Panc1 (cell line): ENCODE measurements at regions not wholly inside any gene's neighbourhood (a gene's known extent, or its start where the extent isn't known, plus 50 kb on each side); places are given as distances from the start of the nearest gene placed in this dataset.

Experiments
- ATAC-seq: fragments of 200-7000 bp; cut with Tn5 transposase; 2 replicates; pipeline ENCODE4 v1.9.1; 2020; ENCODE audit warnings: mild to moderate bottlenecking, moderate library complexity
- BruUV-seq: library from RNA; stranded (reverse); fragments of 400-500 nt; replicated peaks from 2 replicates; lab custom pipeline; 2021; lab: Mats Ljungman, UMichigan
- CTCF ChIA-PET: fragments of 300-600 bp; sonication (Branson Sonifier 250); formaldehyde crosslinking; loops from one replicate; lab custom pipeline; 2022; ENCODE audit warnings: antibody characterized with exemption; lab: Charles Lee
- POLR2A ChIA-PET: fragments of 300-600 bp; sonication (Branson Sonifier 250); formaldehyde crosslinking; loops from one replicate; lab custom pipeline; 2022; ENCODE audit warnings: antibody characterized with exemption; lab: Charles Lee
- DNase-seq: peaks from one replicate; pipeline ENCODE4 v3.0.0-alpha.2; 2010; ENCODE audit warnings: low read depth, low spot score
- H3K27ac ChIP-seq: 2 replicates; pipeline ENCODE4 v1.5.1; 2011; ENCODE audit warnings: mild to moderate bottlenecking, low read length, inconsistent platforms
- H3K27me3 ChIP-seq: fragments of 200-500 bp; sonication (Bioruptor generic); 2 replicates; pipeline ENCODE4 v1.6.0; 2014; ENCODE audit warnings: low read length, inconsistent platforms; ENCODE audit not compliant: control insufficient read depth, insufficient read depth
- H3K36me3 ChIP-seq: fragments of 200-500 bp; sonication (Bioruptor generic); 2 replicates; pipeline ENCODE4 v1.5.1; 2014; ENCODE audit warnings: inconsistent platforms, mild to moderate bottlenecking, low read length, moderate library complexity; ENCODE audit not compliant: control insufficient read depth, insufficient read depth
- H3K4me1 ChIP-seq: 2 replicates; pipeline ENCODE4 v1.5.1; 2011; ENCODE audit warnings: inconsistent platforms, mild to moderate bottlenecking, low read length, moderate library complexity; ENCODE audit not compliant: control insufficient read depth, insufficient read depth
- H3K4me3 ChIP-seq, 2 experiments: 2 replicates each; pipeline ENCODE4 v1.5.1; 2011 to 2012; ENCODE audit warnings: low read depth in 2 of 2, low read length in 2 of 2, mild to moderate bottlenecking in 2 of 2, inconsistent platforms in 1 of 2, moderate library complexity in 1 of 2
- H3K9me3 ChIP-seq: fragments of 200-500 bp; sonication (Bioruptor generic); 2 replicates; pipeline ENCODE4 v1.5.1; 2014; ENCODE audit warnings: low read depth, mild to moderate bottlenecking, inconsistent platforms, low read length, moderate library complexity; ENCODE audit not compliant: control insufficient read depth, insufficient read depth
- POLR2AphosphoS5 ChIP-seq: IDR thresholded peaks from 2 replicates; pipeline ENCODE4 v1.6.1; 2012; ENCODE audit warnings: mild to moderate bottlenecking, low read depth, low read length, moderate library complexity
- SIN3A ChIP-seq: IDR thresholded peaks from 2 replicates; pipeline ENCODE4 v1.6.1; 2012; ENCODE audit warnings: low read depth, mild to moderate bottlenecking, low read length, moderate library complexity, borderline replicate concordance; ENCODE audit not compliant: insufficient read depth
- TCF7L2 ChIP-seq: IDR thresholded peaks from 2 replicates; pipeline ENCODE4 v1.6.1; 2011; ENCODE audit warnings: mild to moderate bottlenecking, low read depth, low read length, inconsistent platforms
- in situ Hi-C: cut with HindIII; loops from 2 replicates; pipeline ENCODE4 v1.10.0; 2016; ENCODE audit warnings: low sequenced_read_pairs, low pct_unique_long_range_greater_than_20kb
- intact Hi-C: fragments of 100-400 bp; cut with micrococcal nuclease; formaldehyde crosslinking; loops from one replicate; pipeline ENCODE4 v1.10.0; 2022; ENCODE audit not compliant: unreplicated experiment
- TF ChIP-seq, protein P1 (sequence below): fragments of 450-650 bp; IDR thresholded peaks from 2 replicates; pipeline ENCODE4 v1.5.1; 2017; ENCODE audit warnings: mild to moderate bottlenecking
- TF ChIP-seq, protein P2 (sequence below), 2 experiments: IDR thresholded peaks; 2 replicates each; pipeline ENCODE4 v1.6.1; 2011 to 2012; ENCODE audit warnings: low read depth in 2 of 2, control low read depth in 1 of 2, low read length in 1 of 2, mild to moderate bottlenecking in 1 of 2, moderate library complexity in 1 of 2; ENCODE audit not compliant: insufficient read depth in 1 of 2

GRCh38 chr2:30341500-30342267 is 105.4 kb upstream of the LCLAT1 start:
- Histone ChIP-seq H3K9me3 (no peaks in the 10 kb centered on the region; the same call in 1 of the 2 replicates), H3K4me1 (no peaks in the 10 kb centered on the region), H3K27me3 (no peaks in the 10 kb centered on the region), H3K27ac (no peak overlapping the region), H3K36me3 (no peaks in the 10 kb centered on the region), H3K4me3 (no peak overlapping the region)
- in situ Hi-C loops: no loop called here
- ATAC-seq (no peak), DNase-seq (no peak)
- intact Hi-C loops: no loop called here
- ChIA-PET CTCF (no interaction called here), POLR2A (no interaction called here)
- no TSS peak for BruUV-seq
- TF ChIP-seq POLR2AphosphoS5: no peak
- TF ChIP-seq, protein P1, sequence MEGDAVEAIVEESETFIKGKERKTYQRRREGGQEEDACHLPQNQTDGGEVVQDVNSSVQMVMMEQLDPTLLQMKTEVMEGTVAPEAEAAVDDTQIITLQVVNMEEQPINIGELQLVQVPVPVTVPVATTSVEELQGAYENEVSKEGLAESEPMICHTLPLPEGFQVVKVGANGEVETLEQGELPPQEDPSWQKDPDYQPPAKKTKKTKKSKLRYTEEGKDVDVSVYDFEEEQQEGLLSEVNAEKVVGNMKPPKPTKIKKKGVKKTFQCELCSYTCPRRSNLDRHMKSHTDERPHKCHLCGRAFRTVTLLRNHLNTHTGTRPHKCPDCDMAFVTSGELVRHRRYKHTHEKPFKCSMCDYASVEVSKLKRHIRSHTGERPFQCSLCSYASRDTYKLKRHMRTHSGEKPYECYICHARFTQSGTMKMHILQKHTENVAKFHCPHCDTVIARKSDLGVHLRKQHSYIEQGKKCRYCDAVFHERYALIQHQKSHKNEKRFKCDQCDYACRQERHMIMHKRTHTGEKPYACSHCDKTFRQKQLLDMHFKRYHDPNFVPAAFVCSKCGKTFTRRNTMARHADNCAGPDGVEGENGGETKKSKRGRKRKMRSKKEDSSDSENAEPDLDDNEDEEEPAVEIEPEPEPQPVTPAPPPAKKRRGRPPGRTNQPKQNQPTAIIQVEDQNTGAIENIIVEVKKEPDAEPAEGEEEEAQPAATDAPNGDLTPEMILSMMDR: no peak
- TF ChIP-seq, protein P2, sequence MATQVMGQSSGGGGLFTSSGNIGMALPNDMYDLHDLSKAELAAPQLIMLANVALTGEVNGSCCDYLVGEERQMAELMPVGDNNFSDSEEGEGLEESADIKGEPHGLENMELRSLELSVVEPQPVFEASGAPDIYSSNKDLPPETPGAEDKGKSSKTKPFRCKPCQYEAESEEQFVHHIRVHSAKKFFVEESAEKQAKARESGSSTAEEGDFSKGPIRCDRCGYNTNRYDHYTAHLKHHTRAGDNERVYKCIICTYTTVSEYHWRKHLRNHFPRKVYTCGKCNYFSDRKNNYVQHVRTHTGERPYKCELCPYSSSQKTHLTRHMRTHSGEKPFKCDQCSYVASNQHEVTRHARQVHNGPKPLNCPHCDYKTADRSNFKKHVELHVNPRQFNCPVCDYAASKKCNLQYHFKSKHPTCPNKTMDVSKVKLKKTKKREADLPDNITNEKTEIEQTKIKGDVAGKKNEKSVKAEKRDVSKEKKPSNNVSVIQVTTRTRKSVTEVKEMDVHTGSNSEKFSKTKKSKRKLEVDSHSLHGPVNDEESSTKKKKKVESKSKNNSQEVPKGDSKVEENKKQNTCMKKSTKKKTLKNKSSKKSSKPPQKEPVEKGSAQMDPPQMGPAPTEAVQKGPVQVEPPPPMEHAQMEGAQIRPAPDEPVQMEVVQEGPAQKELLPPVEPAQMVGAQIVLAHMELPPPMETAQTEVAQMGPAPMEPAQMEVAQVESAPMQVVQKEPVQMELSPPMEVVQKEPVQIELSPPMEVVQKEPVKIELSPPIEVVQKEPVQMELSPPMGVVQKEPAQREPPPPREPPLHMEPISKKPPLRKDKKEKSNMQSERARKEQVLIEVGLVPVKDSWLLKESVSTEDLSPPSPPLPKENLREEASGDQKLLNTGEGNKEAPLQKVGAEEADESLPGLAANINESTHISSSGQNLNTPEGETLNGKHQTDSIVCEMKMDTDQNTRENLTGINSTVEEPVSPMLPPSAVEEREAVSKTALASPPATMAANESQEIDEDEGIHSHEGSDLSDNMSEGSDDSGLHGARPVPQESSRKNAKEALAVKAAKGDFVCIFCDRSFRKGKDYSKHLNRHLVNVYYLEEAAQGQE (IDR thresholded peaks at IDR 0.05; ENCODE audit: insufficient read depth in 1 of 2, low read depth in 2 of 2, low read length in 1 of 2): no peak
- TF ChIP-seq SIN3A: no peak
- no peak for TF ChIP-seq TCF7L2

DNA sequence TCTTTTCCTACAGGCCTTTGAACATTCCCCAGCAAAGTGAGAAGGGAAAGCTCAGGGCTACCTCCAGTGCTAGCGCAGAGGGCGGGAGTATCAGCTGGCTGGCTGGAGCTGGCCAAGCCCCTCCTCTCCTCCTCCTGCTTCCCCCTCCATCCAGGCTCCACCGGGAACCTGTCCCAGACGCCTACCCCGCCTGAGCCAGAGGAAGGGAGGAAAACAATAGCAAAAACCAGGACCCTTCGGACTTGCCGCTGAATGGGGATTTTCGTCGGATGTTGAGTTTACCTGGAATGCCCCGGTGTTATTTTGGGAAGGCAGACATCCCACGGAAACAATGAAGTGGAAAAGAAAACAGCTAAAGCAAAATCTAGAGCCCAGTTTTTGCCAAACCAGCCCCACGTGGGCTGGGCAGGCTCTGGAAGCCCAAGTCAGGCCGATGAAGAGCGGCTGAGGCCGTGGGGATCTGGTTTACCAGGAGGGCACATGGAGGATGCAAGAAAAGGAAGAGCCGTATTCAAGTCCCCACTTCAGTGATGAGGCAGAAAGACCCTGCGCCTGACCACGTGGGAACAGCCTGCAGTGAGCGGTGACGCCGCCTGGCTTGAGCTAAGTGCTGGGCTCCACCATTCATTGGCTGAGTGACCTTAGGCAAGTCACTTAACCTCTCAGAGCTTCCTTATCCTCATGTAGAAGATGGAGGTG is 100.4 kb upstream of the LCLAT1 start:
- CTCF ChIA-PET: interaction anchor here (0.9 kb wide), 1 partner anchor 37 kb away, joined by 3 read pairs; no protein-coding TSS in a partner anchor
- no peaks in the 10 kb centered on the region; the same call in 1 of the 2 replicates for H3K9me3 ChIP-seq
- no peak overlapping the region for H3K4me3 ChIP-seq
- intact Hi-C loops (no loop called here), in situ Hi-C loops (no loop called here)
- no peaks in the 10 kb centered on the region for H3K4me1 ChIP-seq
- TF ChIP-seq POLR2AphosphoS5 (no peak), TCF7L2 (no peak), SIN3A (no peak)
- TF ChIP-seq, protein P2 (IDR thresholded peaks at IDR 0.05; ENCODE audit: insufficient read depth in 1 of 2, low read depth in 2 of 2, low read length in 1 of 2): no peak
- TF ChIP-seq, protein P1: no peak
- POLR2A ChIA-PET: no interaction called here
- H3K36me3 ChIP-seq: no peaks in the 10 kb centered on the region
- H3K27ac ChIP-seq: no peak overlapping the region
- ATAC-seq (no peak), DNase-seq (no peak)
- H3K27me3 ChIP-seq: no peaks in the 10 kb centered on the region
- no TSS peak for BruUV-seq
